MM.1S (cell line): ENCODE measurements at regions not wholly inside any gene's neighbourhood (a gene's known extent, or its start where the extent isn't known, plus 50 kb on each side); places are given as distances from the start of the nearest gene placed in this dataset.

ENCODE experiments used
- DNase-seq: peaks from one replicate; pipeline ENCODE4 v3.0.0-alpha.2; 2015
- H2AFZ ChIP-seq: fragments of 300-600 bp; sonication (generic); 2 replicates; pipeline ENCODE4 v1.6.0; 2016; ENCODE audit warnings: antibody characterized with exemption, low read length
- H3F3A ChIP-seq: fragments of 300-600 bp; sonication (generic); 2 replicates; pipeline ENCODE4 v1.6.1; 2016; ENCODE audit warnings: mild to moderate bottlenecking, antibody characterized with exemption, low read length, moderate library complexity, mixed read lengths; ENCODE audit not compliant: insufficient read depth
- H3K27ac ChIP-seq: fragments of 300-600 bp; sonication (generic); 2 replicates; pipeline ENCODE4 v1.5.1; 2016; ENCODE audit warnings: mild to moderate bottlenecking, low read length
- H3K27me3 ChIP-seq: fragments of 300-600 bp; sonication (generic); replicated peaks from 2 replicates; pipeline ENCODE4 v1.6.0; 2016; ENCODE audit warnings: low read length; ENCODE audit not compliant: insufficient read depth
- H3K36me3 ChIP-seq: fragments of 300-600 bp; sonication (generic); replicated peaks from 2 replicates; pipeline ENCODE4 v1.6.1; 2016; ENCODE audit warnings: mild to moderate bottlenecking, low read length, mixed read lengths; ENCODE audit not compliant: insufficient read depth
- H3K4me1 ChIP-seq: fragments of 300-600 bp; sonication (generic); 2 replicates; pipeline ENCODE4 v1.6.1; 2016; ENCODE audit warnings: low read length, mixed read lengths
- H3K4me2 ChIP-seq: fragments of 300-600 bp; sonication (generic); 2 replicates; pipeline ENCODE4 v1.6.0; 2016; ENCODE audit warnings: low read depth, low read length
- H3K4me3 ChIP-seq: fragments of 300-600 bp; sonication (generic); 2 replicates; pipeline ENCODE4 v1.5.1; 2016; ENCODE audit warnings: low read length, mixed read lengths
- H3K79me2 ChIP-seq: fragments of 300-600 bp; sonication (generic); 2 replicates; pipeline ENCODE4 v1.6.1; 2016; ENCODE audit warnings: mixed run types, low read length, mixed read lengths
- H3K9ac ChIP-seq: fragments of 300-600 bp; sonication (generic); 2 replicates; pipeline ENCODE4 v1.6.1; 2016; ENCODE audit warnings: low read length, mixed read lengths
- H3K9me2 ChIP-seq: fragments of 300-600 bp; sonication (generic); replicated peaks from 2 replicates; pipeline ENCODE4 v1.6.1; 2016; ENCODE audit warnings: mild to moderate bottlenecking, low read length, mixed read lengths; ENCODE audit not compliant: insufficient read depth
- H3K9me3 ChIP-seq: fragments of 300-600 bp; sonication (generic); replicated peaks from 2 replicates; pipeline ENCODE4 v1.6.1; 2016; ENCODE audit warnings: mild to moderate bottlenecking, low read length, mixed read lengths; ENCODE audit not compliant: insufficient read depth
- H4K20me1 ChIP-seq: fragments of 300-600 bp; sonication (generic); 2 replicates; pipeline ENCODE4 v1.6.1; 2016; ENCODE audit warnings: mild to moderate bottlenecking, low read length, moderate library complexity, mixed read lengths; ENCODE audit not compliant: insufficient read depth
- EZH2 ChIP-seq: fragments of 300-600 bp; sonication (generic); optimal IDR thresholded peaks from 2 replicates; pipeline ENCODE3; 2017; ENCODE audit warnings: low read depth, mild to moderate bottlenecking, antibody characterized with exemption, low read length, mixed read lengths
- EZH2phosphoT487 ChIP-seq: fragments of 300-600 bp; sonication (generic); IDR thresholded peaks from 2 replicates; pipeline ENCODE4 v1.6.1; 2018; ENCODE audit warnings: antibody characterized with exemption, low read length
- TF ChIP-seq, protein P1 (sequence below): fragments of 300-600 bp; sonication (generic); IDR thresholded peaks from 2 replicates; pipeline ENCODE4 v1.5.1; 2016; ENCODE audit warnings: antibody characterized with exemption, low read length, mixed read lengths

- Histone ChIP-seq H3K4me3 (no peak overlapping the region), H3K27ac (no peak overlapping the region), H3K9me3 (no peaks in the 10 kb centered on the region), H3K27me3 (no peaks in the 10 kb centered on the region), H2AFZ (no peak overlapping the region), H3K36me3 (no peaks in the 10 kb centered on the region), H3K79me2 (no peaks in the 10 kb centered on the region), H3K9ac (no peak overlapping the region), H3K9me2 (no peaks in the 10 kb centered on the region), H3F3A (no peaks in the 10 kb centered on the region), H3K4me2 (no peak overlapping the region), H3K4me1 (no peaks in the 10 kb centered on the region), H4K20me1 (no peaks in the 10 kb centered on the region)
- TF ChIP-seq EZH2phosphoT487 (no peak), EZH2 (no peak)
- TF ChIP-seq, protein P1, sequence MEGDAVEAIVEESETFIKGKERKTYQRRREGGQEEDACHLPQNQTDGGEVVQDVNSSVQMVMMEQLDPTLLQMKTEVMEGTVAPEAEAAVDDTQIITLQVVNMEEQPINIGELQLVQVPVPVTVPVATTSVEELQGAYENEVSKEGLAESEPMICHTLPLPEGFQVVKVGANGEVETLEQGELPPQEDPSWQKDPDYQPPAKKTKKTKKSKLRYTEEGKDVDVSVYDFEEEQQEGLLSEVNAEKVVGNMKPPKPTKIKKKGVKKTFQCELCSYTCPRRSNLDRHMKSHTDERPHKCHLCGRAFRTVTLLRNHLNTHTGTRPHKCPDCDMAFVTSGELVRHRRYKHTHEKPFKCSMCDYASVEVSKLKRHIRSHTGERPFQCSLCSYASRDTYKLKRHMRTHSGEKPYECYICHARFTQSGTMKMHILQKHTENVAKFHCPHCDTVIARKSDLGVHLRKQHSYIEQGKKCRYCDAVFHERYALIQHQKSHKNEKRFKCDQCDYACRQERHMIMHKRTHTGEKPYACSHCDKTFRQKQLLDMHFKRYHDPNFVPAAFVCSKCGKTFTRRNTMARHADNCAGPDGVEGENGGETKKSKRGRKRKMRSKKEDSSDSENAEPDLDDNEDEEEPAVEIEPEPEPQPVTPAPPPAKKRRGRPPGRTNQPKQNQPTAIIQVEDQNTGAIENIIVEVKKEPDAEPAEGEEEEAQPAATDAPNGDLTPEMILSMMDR: no peak
- no peak for DNase-seq
Measured at GRCh38 chr10:3228629-3228945, 56.0 kb upstream of the PITRM1 start.

DNA sequence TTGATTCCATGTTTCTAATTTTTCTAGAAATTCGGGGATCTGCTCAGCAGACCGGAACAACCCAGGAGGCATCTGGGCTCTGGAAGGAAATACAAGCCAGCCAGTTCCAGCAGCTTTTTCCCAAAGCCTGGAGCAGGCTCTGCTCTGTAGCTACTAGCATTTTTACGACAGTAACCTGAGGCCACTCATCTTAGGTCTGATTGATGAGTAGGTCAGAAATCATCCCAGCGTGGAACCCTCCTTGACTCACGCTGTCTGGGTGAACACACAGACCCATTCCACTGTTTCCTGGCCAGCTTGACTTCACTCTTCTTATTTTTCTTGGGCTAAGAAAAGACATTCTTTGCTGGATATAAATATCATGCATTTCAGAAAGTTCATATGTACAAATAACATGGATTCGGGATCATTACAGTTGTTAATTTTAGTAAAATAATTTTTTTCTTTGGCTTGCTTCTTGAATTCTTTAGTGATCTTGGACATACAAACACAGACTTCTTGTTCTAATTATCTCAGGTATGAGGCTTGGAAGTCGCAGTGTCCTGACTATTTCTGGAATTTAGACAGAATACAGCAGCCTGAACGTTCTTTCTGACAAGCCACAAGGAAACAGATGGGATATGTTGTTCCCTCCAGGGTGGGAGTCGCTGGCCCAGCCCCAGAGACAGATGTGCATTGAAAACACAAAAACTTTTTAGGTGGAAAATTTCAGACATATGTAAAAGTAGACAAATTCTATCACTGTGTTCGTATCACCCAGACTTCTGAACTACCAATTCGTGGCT is 54.6 kb upstream of the PITRM1 start:
- Histone ChIP-seq H3K27ac (no peak overlapping the region), H4K20me1 (no peaks in the 10 kb centered on the region), H3K4me2 (no peak overlapping the region), H3K79me2 (no peaks in the 10 kb centered on the region), H3K27me3 (no peaks in the 10 kb centered on the region), H3K36me3 (no peaks in the 10 kb centered on the region), H3K9me2 (no peaks in the 10 kb centered on the region), H3K4me1 (no peaks in the 10 kb centered on the region), H3K4me3 (no peak overlapping the region), H3K9ac (no peak overlapping the region), H3K9me3 (no peaks in the 10 kb centered on the region), H3F3A (no peaks in the 10 kb centered on the region), H2AFZ (no peak overlapping the region)
- no peak for DNase-seq
- TF ChIP-seq EZH2 (no peak), EZH2phosphoT487 (no peak)
- TF ChIP-seq, protein P1: no peak

- H3K4me2 ChIP-seq: no peak overlapping the region
- TF ChIP-seq, protein P1: no peak
- TF ChIP-seq EZH2: no peak
- TF ChIP-seq EZH2phosphoT487: no peak
- H3K27ac ChIP-seq: no peak overlapping the region
- H3F3A ChIP-seq: no peaks in the 10 kb centered on the region
- H4K20me1 ChIP-seq: no peaks in the 10 kb centered on the region
- no peak overlapping the region for H3K4me3 ChIP-seq
- H3K9me2 ChIP-seq: no peaks in the 10 kb centered on the region
- H3K9ac ChIP-seq: no peak overlapping the region
- H3K36me3 ChIP-seq: no peaks in the 10 kb centered on the region
- H3K4me1 ChIP-seq: no peaks in the 10 kb centered on the region
- no peak overlapping the region for H2AFZ ChIP-seq
- DNase-seq: no peak
- H3K27me3 ChIP-seq: no peaks in the 10 kb centered on the region
- H3K9me3 ChIP-seq: no peaks in the 10 kb centered on the region
- H3K79me2 ChIP-seq: no peaks in the 10 kb centered on the region
Measured at GRCh38 chr10:3225561-3225960, 53.0 kb upstream of the PITRM1 start.
